Fibroblast of mammary gland (primary cell): ENCODE measurements at regions not wholly inside any gene's neighbourhood (a gene's known extent, or its start where the extent isn't known, plus 50 kb on each side); places are given as distances from the start of the nearest gene placed in this dataset.
A peak's percentile ranks its signal among the peaks of the same experiment; 100 is the strongest.
"Not testable (repeated sequence)": the region's sequence is repeated elsewhere in the genome, so short reads cannot be mapped to it uniquely, and the experiment has no call there.

Experiments
- DNase-seq: peaks from one replicate; pipeline ENCODE4 v3.0.0-alpha.2; 2010; ENCODE audit warnings: low read depth
- H3K4me3 ChIP-seq: 2 replicates; pipeline ENCODE4 v1.5.1; 2011; ENCODE audit warnings: low read depth, mild to moderate bottlenecking, low read length, moderate library complexity; ENCODE audit not compliant: control insufficient read depth
- TF ChIP-seq, protein P1 (sequence below): conservative IDR thresholded peaks from 2 replicates; pipeline ENCODE4 v1.5.1; 2011; ENCODE audit warnings: low read depth, low read length, inconsistent platforms; ENCODE audit not compliant: control insufficient read depth, insufficient read depth

DNA sequence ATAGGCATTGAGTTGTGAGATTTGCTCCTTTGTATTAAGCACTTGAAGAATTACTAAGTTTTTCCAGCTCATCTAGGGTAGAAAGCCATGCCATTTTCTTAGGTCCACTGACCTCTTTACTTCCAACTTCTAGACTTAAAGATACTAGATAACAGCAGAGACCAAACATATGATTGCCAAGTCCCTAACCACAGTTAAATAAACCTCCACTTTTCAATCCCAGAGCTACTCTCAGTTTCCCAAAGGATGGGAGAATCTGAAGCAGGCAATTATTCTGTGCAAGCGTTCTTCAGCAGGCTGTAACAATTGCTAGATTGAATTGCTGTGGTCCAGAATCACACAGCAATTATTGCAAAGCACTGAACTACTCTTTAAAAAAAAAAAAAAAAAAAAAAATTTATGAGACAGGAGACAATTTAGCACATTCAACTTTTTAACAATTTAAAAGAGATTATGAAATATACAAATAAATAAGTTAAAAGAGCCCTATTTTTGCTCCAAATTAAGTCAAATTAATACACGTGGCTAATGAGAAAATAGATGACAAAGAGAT is 104.0 kb upstream of the PRSS16 start:
- no peak for DNase-seq
- TF ChIP-seq, protein P1, sequence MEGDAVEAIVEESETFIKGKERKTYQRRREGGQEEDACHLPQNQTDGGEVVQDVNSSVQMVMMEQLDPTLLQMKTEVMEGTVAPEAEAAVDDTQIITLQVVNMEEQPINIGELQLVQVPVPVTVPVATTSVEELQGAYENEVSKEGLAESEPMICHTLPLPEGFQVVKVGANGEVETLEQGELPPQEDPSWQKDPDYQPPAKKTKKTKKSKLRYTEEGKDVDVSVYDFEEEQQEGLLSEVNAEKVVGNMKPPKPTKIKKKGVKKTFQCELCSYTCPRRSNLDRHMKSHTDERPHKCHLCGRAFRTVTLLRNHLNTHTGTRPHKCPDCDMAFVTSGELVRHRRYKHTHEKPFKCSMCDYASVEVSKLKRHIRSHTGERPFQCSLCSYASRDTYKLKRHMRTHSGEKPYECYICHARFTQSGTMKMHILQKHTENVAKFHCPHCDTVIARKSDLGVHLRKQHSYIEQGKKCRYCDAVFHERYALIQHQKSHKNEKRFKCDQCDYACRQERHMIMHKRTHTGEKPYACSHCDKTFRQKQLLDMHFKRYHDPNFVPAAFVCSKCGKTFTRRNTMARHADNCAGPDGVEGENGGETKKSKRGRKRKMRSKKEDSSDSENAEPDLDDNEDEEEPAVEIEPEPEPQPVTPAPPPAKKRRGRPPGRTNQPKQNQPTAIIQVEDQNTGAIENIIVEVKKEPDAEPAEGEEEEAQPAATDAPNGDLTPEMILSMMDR = no peak
- H3K4me3 ChIP-seq = no peak overlapping the region

DNA sequence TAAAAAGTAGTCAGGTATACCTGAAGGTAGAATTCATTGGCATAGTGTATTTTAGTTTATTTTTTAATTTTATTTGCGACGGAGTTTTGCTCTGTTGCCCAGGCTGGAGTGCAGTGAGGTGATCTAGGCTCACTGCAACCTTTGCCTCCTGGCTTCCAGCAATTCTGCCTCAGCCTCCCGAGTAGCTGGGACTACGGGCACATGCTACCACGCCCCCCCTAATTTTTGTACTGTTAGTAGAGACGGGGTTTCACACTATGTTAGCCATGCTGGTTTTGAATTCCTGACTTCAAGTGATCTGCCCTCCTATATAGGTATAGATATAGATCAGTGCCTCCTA is 102.8 kb upstream of the PRSS16 start:
- H3K4me3 ChIP-seq = peak overlapping the region; percentile 90
- no peak for DNase-seq
- TF ChIP-seq, protein P1 = no peak

DNA sequence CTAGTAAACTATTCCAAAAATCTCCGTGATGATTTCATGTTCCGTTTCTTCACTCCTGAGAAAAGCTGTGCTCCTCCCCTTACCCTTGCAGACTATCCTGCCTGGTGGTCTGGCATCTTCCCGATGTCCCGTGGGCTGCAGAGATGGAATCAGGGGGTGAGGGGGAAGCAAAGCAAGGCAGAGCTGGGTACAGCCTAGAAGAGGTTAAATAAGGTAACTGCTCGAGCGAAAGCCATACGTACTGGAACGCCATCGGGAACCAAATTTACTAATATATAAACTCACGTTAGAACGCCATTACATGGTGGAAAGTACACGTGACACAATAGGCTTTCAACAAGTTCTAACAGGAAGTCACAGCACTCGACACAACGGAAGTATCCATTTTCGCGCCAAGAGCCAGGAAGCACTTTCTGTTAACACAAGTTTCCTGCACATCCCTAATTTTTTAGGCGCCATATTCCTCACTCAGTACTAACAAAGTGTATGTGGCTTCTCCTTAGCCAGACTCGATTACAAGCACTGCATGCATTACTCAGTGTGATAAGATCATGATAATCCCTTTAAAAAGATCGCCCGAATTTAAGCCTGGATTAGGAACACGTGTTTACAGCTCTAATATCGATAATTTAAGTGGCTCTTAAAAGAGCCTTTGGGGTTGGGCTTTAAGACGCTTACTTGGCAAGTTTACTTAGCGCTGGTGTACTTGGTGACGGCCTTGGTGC is 101.6 kb upstream of the PRSS16 start:
- TF ChIP-seq, protein P1 = no peak
- peak; percentile 93 for DNase-seq
- peak overlapping the region; percentile 90 for H3K4me3 ChIP-seq

DNA sequence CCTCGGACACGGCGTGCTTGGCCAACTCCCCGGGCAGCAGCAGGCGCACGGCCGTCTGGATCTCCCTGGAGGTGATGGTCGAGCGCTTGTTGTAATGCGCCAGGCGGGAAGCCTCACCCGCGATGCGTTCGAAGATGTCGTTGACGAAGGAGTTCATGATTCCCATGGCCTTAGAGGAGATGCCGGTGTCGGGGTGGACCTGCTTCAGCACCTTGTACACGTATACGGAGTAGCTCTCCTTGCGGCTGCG is 101.1 kb upstream of the PRSS16 start:
- not testable (repeated sequence) for DNase-seq
- peak overlapping the region; percentile 90 for H3K4me3 ChIP-seq

DNA sequence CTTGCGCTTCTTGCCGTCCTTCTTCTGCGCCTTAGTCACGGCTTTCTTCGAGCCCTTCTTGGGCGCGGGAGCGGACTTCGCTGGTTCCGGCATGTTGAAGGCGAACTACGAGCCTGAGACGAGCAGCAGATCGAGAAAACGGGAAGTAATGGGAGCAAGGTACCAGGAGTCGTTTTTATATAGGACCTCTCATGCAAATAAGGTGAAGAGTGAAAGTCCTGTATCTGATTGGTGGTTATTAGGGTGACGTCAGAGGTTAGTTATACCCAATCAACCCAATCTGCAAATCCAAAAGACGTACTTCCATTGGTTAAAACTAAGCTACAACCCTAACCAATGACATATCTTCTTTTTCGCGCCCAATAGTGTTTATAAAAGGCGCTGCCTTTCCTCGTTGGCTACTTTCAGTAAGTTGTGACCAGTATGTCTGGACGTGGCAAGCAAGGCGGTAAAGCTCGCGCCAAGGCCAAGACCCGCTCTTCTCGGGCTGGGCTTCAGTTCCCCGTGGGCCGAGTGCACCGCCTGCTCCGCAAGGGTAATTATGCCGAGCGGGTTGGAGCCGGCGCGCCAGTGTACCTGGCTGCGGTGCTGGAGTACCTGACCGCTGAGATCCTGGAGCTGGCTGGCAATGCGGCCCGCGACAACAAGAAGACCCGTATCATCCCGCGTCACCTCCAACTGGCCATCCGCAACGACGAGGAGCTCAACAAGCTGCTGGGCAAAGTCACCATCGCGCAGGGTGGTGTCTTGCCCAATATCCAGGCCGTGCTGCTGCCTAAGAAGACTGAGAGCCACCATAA is 100.6 kb upstream of the PRSS16 start:
- TF ChIP-seq, protein P1 = no peak
- peak overlapping the region; percentile 90 for H3K4me3 ChIP-seq
- peak; percentile 100 for DNase-seq

DNA sequence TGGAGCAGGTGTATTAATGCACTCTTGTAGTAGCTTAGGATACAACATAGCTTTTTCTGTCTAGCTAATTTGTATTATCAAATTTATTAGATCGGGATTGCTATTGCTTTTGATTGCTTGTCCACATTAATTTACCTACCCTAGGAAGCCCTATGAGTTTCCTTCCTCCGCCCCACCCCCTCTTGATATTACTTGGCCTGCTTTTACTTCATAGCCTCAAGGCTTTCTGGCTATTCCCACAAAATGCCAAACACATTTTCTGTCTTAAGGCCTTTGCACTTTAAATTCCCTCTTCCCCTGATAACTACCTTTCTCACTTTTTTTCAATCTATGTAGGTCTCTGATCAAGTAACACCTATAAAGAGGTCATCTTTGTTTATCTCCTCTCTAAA is 99.1 kb upstream of the PRSS16 start:
- TF ChIP-seq, protein P1 = no peak
- DNase-seq = no peak
- H3K4me3 ChIP-seq = no peak overlapping the region

DNA sequence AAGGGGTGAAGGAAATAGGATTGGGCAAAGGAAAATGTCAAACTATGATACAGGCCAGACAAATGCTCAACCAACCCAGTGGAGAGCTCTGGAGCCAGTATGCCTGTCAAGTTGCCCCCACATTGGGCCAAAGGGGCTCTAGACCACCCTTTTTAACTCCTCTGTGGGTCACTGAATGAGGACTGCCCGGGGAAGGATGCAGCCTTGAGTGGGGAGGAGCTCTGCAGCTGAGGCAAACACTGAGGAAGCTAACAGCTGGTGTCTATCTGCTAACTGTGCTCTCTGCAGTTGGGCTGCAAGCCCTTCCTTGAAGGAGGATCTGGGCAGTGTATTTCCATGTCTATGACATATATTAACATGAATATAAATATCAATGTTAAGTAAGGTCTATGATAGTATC is 98.4 kb upstream of the PRSS16 start:
- TF ChIP-seq, protein P1 = no peak
- DNase-seq = no peak
- no peak overlapping the region for H3K4me3 ChIP-seq
